GM21526 (cell line): ENCODE measurements at regions not wholly inside any gene's neighbourhood (a gene's known extent, or its start where the extent isn't known, plus 50 kb on each side); places are given as distances from the start of the nearest gene placed in this dataset.
"Not testable (repeated sequence)": the region's sequence is repeated elsewhere in the genome, so short reads cannot be mapped to it uniquely, and the experiment has no call there.

ENCODE experiments used
- ATAC-seq: cut with Tn5 transposase; IDR thresholded peaks from one replicate; pipeline ENCODE4 v1.9.1; 2021; ENCODE audit warnings: moderate library complexity; ENCODE audit not compliant: unreplicated experiment, low FRiP score

DNA sequence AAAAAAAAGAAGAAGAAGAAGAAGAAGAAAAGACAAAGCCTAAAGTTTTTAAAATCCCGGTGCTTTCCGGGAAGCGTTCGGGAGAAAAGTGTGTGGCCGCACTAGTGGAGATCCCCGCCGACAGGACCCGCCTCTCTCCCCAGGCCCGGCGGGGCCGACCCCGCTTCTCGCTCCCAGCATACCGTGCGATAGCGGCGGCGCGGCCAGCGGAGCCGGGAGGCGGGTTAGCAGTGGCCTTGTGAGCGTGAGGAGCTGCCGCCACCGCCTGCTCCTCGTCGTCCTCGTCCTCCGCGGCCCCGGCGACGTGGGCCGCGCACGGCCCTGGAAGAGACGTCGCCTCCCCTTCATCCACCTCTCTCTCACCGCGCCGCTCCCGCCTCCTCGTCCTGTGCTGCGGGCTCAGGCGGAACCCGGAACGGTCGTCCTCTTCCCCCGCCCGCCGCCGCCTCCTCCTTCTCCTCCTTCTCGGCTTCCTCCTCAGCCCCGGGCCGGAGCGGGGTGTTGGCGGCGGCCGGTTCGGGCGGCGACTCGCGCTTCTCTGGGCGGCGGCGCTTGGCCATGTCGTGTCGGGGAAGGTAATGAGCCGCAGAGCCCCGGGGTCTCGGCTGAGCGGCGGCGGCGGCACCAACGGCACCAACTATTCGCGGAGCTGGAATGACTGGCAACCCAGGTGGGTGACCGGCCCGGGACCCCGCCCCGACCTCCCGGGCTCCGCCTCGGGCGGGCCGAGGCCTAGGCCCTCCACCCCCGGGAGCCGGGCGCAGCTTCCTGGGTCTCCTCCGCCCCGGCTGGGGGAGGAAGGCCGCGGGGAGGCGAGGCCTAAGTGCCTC is 62.6 kb upstream of the CDR2 start:
- peak; percentile 72 for ATAC-seq

DNA sequence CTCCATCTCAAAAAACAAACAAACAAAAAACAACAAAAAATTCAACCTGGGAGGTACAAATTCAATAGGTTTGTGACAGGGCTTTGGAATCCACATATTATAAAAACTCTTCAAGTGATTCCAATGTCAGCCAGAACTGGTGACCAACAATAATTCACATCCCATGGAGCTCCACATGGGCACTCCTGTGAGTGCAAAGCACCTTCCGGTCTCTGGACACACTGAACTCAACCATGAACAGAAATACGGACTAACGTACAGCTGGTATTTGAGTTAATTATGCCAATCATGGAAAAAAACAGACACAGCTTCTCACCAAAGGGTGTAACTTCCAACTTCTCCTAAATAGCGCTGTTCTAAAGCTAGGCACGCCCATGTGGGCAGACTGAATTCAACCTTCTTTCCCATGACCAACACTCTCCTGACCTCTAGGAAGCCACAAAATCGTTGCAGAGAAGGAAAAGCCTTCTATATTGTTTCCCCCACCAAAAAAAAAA is 62.0 kb upstream of the CDR2 start:
- peak; percentile 27 for ATAC-seq

GRCh38 chr16:22431314-22431713 is 56.9 kb upstream of the CDR2 start:
- not testable (repeated sequence) for ATAC-seq

DNA sequence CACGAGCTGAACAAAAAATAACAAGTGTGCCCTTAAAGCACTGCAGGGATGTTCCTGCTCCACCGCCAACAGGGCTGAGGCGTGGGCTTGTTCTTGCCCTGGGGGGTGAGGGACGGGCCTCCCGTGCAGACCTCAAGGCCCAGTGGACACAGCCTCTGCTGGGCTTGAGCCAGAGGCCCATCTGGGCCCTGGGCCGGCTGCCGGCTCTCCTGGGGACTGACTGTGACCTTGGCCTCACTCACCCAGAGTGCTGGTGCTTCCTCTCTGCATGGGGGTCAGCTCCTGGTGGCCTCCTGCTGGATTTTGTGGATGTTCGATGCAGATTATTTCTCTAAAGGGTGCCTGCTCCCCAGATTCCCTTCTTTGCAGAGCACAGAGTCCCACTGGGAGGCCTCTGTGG is 54.2 kb upstream of the CDR2 start:
- ATAC-seq: no peak

GRCh38 chr16:22427556-22427955 is 53.1 kb upstream of the CDR2 start:
- no peak for ATAC-seq

DNA sequence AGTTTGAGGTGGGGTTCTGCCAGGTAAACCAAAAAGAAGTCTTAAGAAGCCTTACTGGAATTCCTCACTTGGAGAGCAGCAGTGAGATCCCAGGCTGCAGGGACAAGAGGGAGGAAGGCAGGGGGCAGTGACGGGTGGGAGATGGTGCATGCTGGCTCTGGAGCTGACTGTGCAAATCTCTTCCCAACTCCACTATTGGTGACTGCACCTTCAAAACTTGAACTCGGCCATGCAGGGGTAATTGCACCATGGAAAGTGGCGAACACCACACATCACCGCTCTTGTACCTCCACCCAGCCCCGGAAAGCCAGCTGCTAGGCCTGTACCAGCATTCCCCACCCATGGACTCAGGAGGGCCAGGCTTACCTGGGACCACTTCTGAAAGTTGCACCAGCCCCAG is 51.4 kb upstream of the CDR2 start:
- no peak for ATAC-seq

DNA sequence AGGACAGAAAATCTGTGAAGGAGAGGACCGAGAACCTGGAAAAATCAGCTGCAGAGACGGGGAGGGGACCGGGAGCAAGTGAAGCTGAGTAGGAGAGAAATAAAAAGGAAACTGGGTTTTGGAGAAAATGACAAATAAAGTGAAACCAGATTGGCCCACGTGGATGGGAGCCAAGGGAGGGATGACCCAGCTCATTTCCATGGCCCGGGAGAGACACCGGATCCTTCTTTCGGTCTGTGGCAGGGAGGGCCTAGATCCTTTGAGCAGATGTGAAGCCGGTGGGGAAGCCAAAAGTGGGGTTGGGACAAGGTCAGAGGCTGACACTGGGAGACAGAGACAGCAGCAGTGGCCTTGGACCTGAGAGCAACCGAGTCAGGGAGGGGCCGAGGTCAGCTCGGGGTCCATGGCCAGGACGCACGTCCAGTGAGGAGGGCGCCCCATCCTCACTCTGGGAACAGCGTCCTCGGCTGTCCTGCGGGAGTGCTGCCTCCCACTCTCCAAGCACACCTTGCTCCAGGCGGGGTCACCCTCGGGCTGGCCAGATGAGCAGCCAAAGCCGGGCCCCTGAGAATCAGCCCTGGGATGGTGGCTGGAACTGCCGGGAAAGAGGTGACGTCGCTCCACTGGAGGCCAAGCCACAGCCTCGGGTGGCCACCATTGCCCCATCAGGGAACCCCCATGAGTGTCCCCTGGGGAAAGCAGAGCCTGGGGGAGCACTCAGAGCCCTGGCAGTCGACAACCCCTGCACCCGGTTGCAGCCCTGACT is 50.8 kb upstream of the CDR2 start:
- no peak for ATAC-seq

DNA sequence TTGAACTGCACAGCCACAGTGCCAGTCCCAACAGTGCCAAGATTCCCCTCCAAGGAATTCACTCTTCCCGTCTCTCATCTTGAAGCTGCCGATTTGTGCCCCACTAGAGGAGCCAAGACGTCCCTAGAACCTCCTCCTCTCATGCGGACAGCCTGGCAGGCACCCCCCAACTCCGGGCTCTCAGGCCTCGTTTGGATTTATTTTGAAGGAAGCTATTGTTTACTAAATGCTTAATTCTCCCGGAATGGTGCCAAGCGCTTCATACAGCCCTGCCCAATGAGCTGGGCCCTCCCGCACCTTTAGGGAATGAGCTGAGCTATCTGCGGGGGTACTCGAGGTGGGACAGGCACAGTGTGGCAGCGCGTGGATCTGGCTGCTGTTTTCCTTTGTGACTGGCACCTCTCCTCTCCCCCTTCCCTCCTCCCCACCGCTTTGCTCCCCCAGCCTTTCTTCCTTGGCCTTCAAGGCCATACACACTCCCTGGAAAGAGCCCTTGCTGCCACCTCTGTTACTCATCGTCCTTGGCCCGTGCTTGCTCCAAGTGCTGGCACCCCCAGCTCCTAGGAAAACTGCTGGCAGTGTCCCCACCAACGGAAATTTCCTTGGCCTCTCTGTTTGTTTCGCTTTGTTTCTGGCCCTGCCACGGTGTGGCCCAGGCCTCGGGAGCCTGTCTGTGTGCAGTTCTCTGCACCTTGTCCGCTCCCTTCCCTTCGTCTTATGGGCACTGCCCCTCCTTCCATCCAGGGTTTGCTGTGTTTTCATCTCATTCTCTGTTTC is 49.9 kb upstream of the CDR2 start:
- ATAC-seq: no peak
